Mesenchymal stem cell (in vitro differentiated cells and primary cell): ENCODE measurements at regions not wholly inside any gene's neighbourhood (a gene's known extent, or its start where the extent isn't known, plus 50 kb on each side); places are given as distances from the start of the nearest gene placed in this dataset.

Source experiments
- DNase-seq: peaks from one replicate; pipeline ENCODE4 v3.0.0-alpha.2; 2013
- H2AFZ ChIP-seq: one replicate; pipeline ENCODE4 v1.6.1; 2013; ENCODE audit warnings: low read depth, mild to moderate bottlenecking, control low read depth, inconsistent platforms, low read length, moderate library complexity
- H2AK5ac ChIP-seq: 2 replicates; pipeline ENCODE4 v1.6.1; 2013; ENCODE audit warnings: low read length, moderate library complexity, mild to moderate bottlenecking, inconsistent platforms; ENCODE audit not compliant: severe bottlenecking
- H2BK120ac ChIP-seq: one replicate; pipeline ENCODE4 v1.6.1; 2013; ENCODE audit warnings: low read depth, mild to moderate bottlenecking, inconsistent platforms, low read length, moderate library complexity
- H2BK12ac ChIP-seq, 2 experiments: one replicate each; pipeline ENCODE4 v1.6.1; 2013; ENCODE audit warnings: inconsistent platforms in 2 of 2, low read length in 2 of 2, mild to moderate bottlenecking in 2 of 2, moderate library complexity in 2 of 2, control low read depth in 1 of 2
- H2BK15ac ChIP-seq: one replicate; pipeline ENCODE4 v1.6.1; 2013; ENCODE audit warnings: mild to moderate bottlenecking, low read depth, inconsistent platforms; ENCODE audit not compliant: poor library complexity, severe bottlenecking
- H2BK5ac ChIP-seq: 2 replicates; pipeline ENCODE4 v1.6.1; 2013; ENCODE audit warnings: low read depth, mild to moderate bottlenecking, low read length, control low read depth, inconsistent platforms; ENCODE audit not compliant: poor library complexity, severe bottlenecking
- H3K14ac ChIP-seq, 2 experiments: one replicate each; pipeline ENCODE4 v1.6.1; 2013; ENCODE audit warnings: inconsistent platforms in 2 of 2, low read length in 2 of 2, control low read depth in 1 of 2, mild to moderate bottlenecking in 1 of 2, moderate library complexity in 1 of 2
- H3K18ac ChIP-seq, 2 experiments: one replicate each; pipeline ENCODE4 v1.6.1; 2013; ENCODE audit warnings: inconsistent platforms in 2 of 2, low read length in 2 of 2, control low read depth in 1 of 2, low read depth in 1 of 2, mild to moderate bottlenecking in 1 of 2
- H3K23ac ChIP-seq, 2 experiments: one replicate each; pipeline ENCODE4 v1.6.1; 2013; ENCODE audit warnings: inconsistent platforms in 2 of 2, low read length in 2 of 2, mild to moderate bottlenecking in 2 of 2, moderate library complexity in 2 of 2, control low read depth in 1 of 2
- H3K27ac ChIP-seq: 2 replicates; pipeline ENCODE4 v1.5.1; 2013; ENCODE audit warnings: mild to moderate bottlenecking, moderate library complexity, low read length, control low read depth, inconsistent platforms; ENCODE audit not compliant: poor library complexity, severe bottlenecking
- H3K27me3 ChIP-seq, 2 experiments: 2 replicates each; pipeline versions ENCODE4 v1.6.1 to v1.7.0; 2013; ENCODE audit warnings: low read length in 2 of 2, mild to moderate bottlenecking in 2 of 2, moderate library complexity in 2 of 2, control low read depth in 1 of 2, inconsistent platforms in 1 of 2; ENCODE audit not compliant: control insufficient read depth in 1 of 2, insufficient read depth in 1 of 2
- H3K36me3 ChIP-seq, 2 experiments: 2 replicates each; pipeline versions ENCODE4 v1.6.1 to v1.7.0; 2013; ENCODE audit warnings: low read length in 2 of 2, control low read depth in 1 of 2, inconsistent platforms in 1 of 2, low read depth in 1 of 2, mild to moderate bottlenecking in 1 of 2; ENCODE audit not compliant: insufficient read depth in 2 of 2, control insufficient read depth in 1 of 2
- H3K4ac ChIP-seq, 2 experiments: one replicate each; pipeline ENCODE4 v1.6.1; 2013; ENCODE audit warnings: inconsistent platforms in 2 of 2, low read length in 2 of 2, mild to moderate bottlenecking in 2 of 2, moderate library complexity in 2 of 2, control low read depth in 1 of 2, low read depth in 1 of 2
- H3K4me1 ChIP-seq: 2 replicates; pipeline ENCODE4 v1.6.1; 2013; ENCODE audit warnings: low read depth, low read length, control low read depth; ENCODE audit not compliant: control insufficient read depth, insufficient read depth
- H3K4me2 ChIP-seq: 2 replicates; pipeline ENCODE4 v1.6.1; 2013; ENCODE audit warnings: low read length, mild to moderate bottlenecking, inconsistent platforms; ENCODE audit not compliant: poor library complexity, severe bottlenecking
- H3K4me3 ChIP-seq, 2 experiments: 2 replicates each; pipeline versions ENCODE4 v1.5.1 to v1.7.0; 2013; ENCODE audit warnings: low read length in 2 of 2, mild to moderate bottlenecking in 2 of 2, control low read depth in 1 of 2, low read depth in 1 of 2; ENCODE audit not compliant: insufficient read depth in 1 of 2
- H3K79me1 ChIP-seq: replicated peaks from 2 replicates; pipeline ENCODE4 v1.6.1; 2013; ENCODE audit warnings: mild to moderate bottlenecking, control low read depth, low read length, inconsistent platforms; ENCODE audit not compliant: poor library complexity, severe bottlenecking
- H3K9ac ChIP-seq: 2 replicates; pipeline ENCODE4 v1.7.0; 2013; ENCODE audit warnings: mild to moderate bottlenecking, low read length, moderate library complexity
- H3K9me3 ChIP-seq: 2 replicates; pipeline ENCODE4 v1.7.0; 2013; ENCODE audit warnings: mild to moderate bottlenecking, low read length; ENCODE audit not compliant: control insufficient read depth
- H4K8ac ChIP-seq: one replicate; pipeline ENCODE4 v1.6.1; 2013; ENCODE audit warnings: inconsistent platforms, mild to moderate bottlenecking, low read length, moderate library complexity
- H4K91ac ChIP-seq: one replicate; pipeline ENCODE4 v1.6.1; 2013; ENCODE audit warnings: mild to moderate bottlenecking, low read length, inconsistent platforms
- WGBS: methylation state at CpG from one replicate; pipeline ENCODE4 v1.1.7; 2013; ENCODE audit warnings: mixed read lengths; 5-methylcytosine and 5-hydroxymethylcytosine counted together

DNA sequence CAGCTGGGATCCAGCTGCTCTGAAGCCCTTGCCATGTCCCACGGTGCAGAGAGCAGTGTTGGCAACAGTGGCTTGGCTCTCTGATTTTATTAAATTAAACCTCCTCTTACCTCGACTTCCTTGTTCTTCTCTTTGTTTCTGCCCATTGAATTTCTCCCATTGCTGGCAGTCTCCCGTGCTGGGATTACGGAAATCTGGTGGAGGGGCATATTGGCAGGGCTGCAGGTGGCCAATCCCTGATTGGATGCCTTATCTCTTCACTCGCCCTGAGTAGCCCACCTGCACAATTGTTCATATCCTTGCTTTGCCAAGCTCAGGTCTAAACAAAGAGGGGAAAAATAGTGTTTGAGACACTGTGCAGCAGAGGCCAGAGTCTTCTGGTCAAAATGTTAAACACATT lies 493.9 kb downstream of the TMA16 start:
- Histone ChIP-seq H2BK15ac (no peak overlapping the region), H3K9me3 (no peaks in the 10 kb centered on the region), H2BK5ac (no peak overlapping the region), H4K91ac (no peak overlapping the region), H3K27me3 (no peaks in the 10 kb centered on the region), H3K36me3 (no peaks in the 10 kb centered on the region), H3K4ac (no peak overlapping the region), H2AK5ac (no peak overlapping the region), H3K4me2 (no peak overlapping the region), H3K4me3 (no peak overlapping the region), H3K9ac (no peak overlapping the region), H3K14ac (no peak overlapping the region), H2AFZ (no peak overlapping the region), H2BK120ac (no peak overlapping the region), H3K18ac (no peak overlapping the region), H3K4me1 (no peaks in the 10 kb centered on the region), H3K27ac (no peak overlapping the region), H2BK12ac (no peak overlapping the region), H3K23ac (no peak overlapping the region), H4K8ac (no peak overlapping the region), H3K79me1 (no peaks in the 10 kb centered on the region)
- WGBS = 89% methylated on average over 5 of the region's 5 CpGs
- DNase-seq = no peak

GRCh38 chr4:163988865-163989264 lies 494.4 kb downstream of the TMA16 start:
- Histone ChIP-seq H2AK5ac (no peak overlapping the region), H3K27ac (no peak overlapping the region), H3K23ac (no peak overlapping the region), H2BK12ac (no peak overlapping the region), H2AFZ (no peak overlapping the region), H4K91ac (no peak overlapping the region), H3K4me2 (no peak overlapping the region), H2BK5ac (no peak overlapping the region), H3K4me3 (no peak overlapping the region), H2BK120ac (no peak overlapping the region), H3K18ac (no peak overlapping the region), H3K4ac (no peak overlapping the region), H3K79me1 (no peaks in the 10 kb centered on the region), H3K9me3 (no peaks in the 10 kb centered on the region), H3K9ac (no peak overlapping the region), H3K27me3 (no peaks in the 10 kb centered on the region), H3K14ac (no peak overlapping the region), H3K4me1 (no peaks in the 10 kb centered on the region), H4K8ac (no peak overlapping the region), H2BK15ac (no peak overlapping the region), H3K36me3 (no peaks in the 10 kb centered on the region)
- WGBS = 63% methylated on average over 6 of the region's 6 CpGs
- no peak for DNase-seq

- Histone ChIP-seq H3K9me3 (no peaks in the 10 kb centered on the region), H2BK12ac (no peak overlapping the region), H2BK120ac (no peak overlapping the region), H3K27ac (no peak overlapping the region), H3K4me1 (no peaks in the 10 kb centered on the region), H4K91ac (no peak overlapping the region), H2BK5ac (no peak overlapping the region), H3K23ac (no peak overlapping the region), H3K79me1 (no peaks in the 10 kb centered on the region), H3K36me3 (no peaks in the 10 kb centered on the region), H3K9ac (no peak overlapping the region), H3K4me3 (no peak overlapping the region), H4K8ac (no peak overlapping the region), H3K14ac (no peak overlapping the region), H3K27me3 (no peaks in the 10 kb centered on the region), H2AFZ (no peak overlapping the region), H2AK5ac (no peak overlapping the region), H3K18ac (no peak overlapping the region), H3K4ac (no peak overlapping the region), H2BK15ac (no peak overlapping the region), H3K4me2 (no peak overlapping the region)
- no peak for DNase-seq
- WGBS = 71% methylated on average over 3 of the region's 3 CpGs
Measured at GRCh38 chr4:163991298-163991865, 496.9 kb downstream of the TMA16 start.

GRCh38 chr4:164009435-164009834 lies 514.9 kb downstream of the TMA16 start:
- Histone ChIP-seq H3K27ac (no peak overlapping the region), H2BK12ac (no peak overlapping the region), H3K4me1 (no peaks in the 10 kb centered on the region)

More at GRCh38 chr4:164009435-164009834, 514.9 kb downstream of the TMA16 start:
- H3K14ac ChIP-seq = no peak overlapping the region
- no peak overlapping the region for H2AK5ac ChIP-seq
- no peak overlapping the region for H2BK120ac ChIP-seq
- no peak overlapping the region for H3K23ac ChIP-seq
- WGBS = 70% methylated on average over 1 of the region's 1 CpG
- no peak overlapping the region for H2AFZ ChIP-seq
- H4K8ac ChIP-seq = no peak overlapping the region
- H3K4me2 ChIP-seq = no peak overlapping the region
- peaks cover 21% of the 10 kb centered on the region for H3K9me3 ChIP-seq
- no peak overlapping the region for H3K4ac ChIP-seq
- H4K91ac ChIP-seq = no peak overlapping the region
- no peak overlapping the region for H2BK15ac ChIP-seq
- no peak overlapping the region for H3K4me3 ChIP-seq
- no peak overlapping the region for H3K9ac ChIP-seq
- H3K18ac ChIP-seq = no peak overlapping the region
- H3K36me3 ChIP-seq = no peaks in the 10 kb centered on the region
- H3K27me3 ChIP-seq = no peaks in the 10 kb centered on the region
- no peak for DNase-seq
- H2BK5ac ChIP-seq = no peak overlapping the region
- peaks cover 3% of the 10 kb centered on the region for H3K79me1 ChIP-seq
